SK-N-SH (cell line): ENCODE measurements at regions not wholly inside any gene's neighbourhood (a gene's known extent, or its start where the extent isn't known, plus 50 kb on each side); places are given as distances from the start of the nearest gene placed in this dataset.

Experiments used
- CTCF ChIP-seq: fragments of 200-600 bp; sonication (generic); IDR thresholded peaks from 2 replicates; pipeline ENCODE4 v1.6.1; 2017; ENCODE audit warnings: antibody characterized with exemption, mild to moderate bottlenecking, moderate library complexity
- EP300 ChIP-seq, 2 experiments: IDR thresholded peaks; 2 replicates each; pipeline versions ENCODE4 v1.4.0 to v1.6.1; 2012; ENCODE audit warnings: borderline replicate concordance in 1 of 2, low read depth in 1 of 2, low read length in 1 of 2
- EZH2phosphoT487 ChIP-seq: fragments of 200-600 bp; sonication (generic); IDR thresholded peaks from 2 replicates; pipeline ENCODE4 v1.6.1; 2017; ENCODE audit warnings: low read depth, mixed run types, mild to moderate bottlenecking, antibody characterized with exemption, moderate library complexity, borderline replicate concordance
- GABPA ChIP-seq: IDR thresholded peaks from 2 replicates; pipeline ENCODE4 v1.4.0; 2012; ENCODE audit warnings: low read depth, mild to moderate bottlenecking
- MAX ChIP-seq: IDR thresholded peaks from 2 replicates; pipeline ENCODE4 v1.4.0; 2012; ENCODE audit warnings: low read depth
- MEF2A ChIP-seq: IDR thresholded peaks from 2 replicates; pipeline ENCODE4 v1.4.0; 2012; ENCODE audit warnings: low read depth, borderline replicate concordance
- NRF1 ChIP-seq: IDR thresholded peaks from 2 replicates; pipeline ENCODE4 v1.6.1; 2012; ENCODE audit warnings: low read depth, mild to moderate bottlenecking, low read length
- POLR2AphosphoS5 ChIP-seq: IDR thresholded peaks from 2 replicates; pipeline ENCODE4 v1.6.1; 2012; ENCODE audit warnings: low read depth, low read length
- RAD21 ChIP-seq: IDR thresholded peaks from 2 replicates; pipeline ENCODE4 v1.6.1; 2012; ENCODE audit warnings: mild to moderate bottlenecking, low read length
- RCOR1 ChIP-seq: fragments of 150-350 bp; IDR thresholded peaks from 2 replicates; pipeline ENCODE4 v1.6.1; 2017; ENCODE audit warnings: antibody characterized with exemption, low read length
- SMC3 ChIP-seq: IDR thresholded peaks from 2 replicates; pipeline ENCODE4 v1.6.1; 2012; ENCODE audit warnings: low read depth, low read length, improper control_type of control experiment
- TAF1 ChIP-seq: IDR thresholded peaks from 2 replicates; pipeline ENCODE4 v1.6.1; 2012; ENCODE audit warnings: low read depth, mild to moderate bottlenecking, low read length, moderate library complexity, borderline replicate concordance
- TF ChIP-seq, protein P1 (sequence below): fragments of 150-350 bp; IDR thresholded peaks from 2 replicates; pipeline ENCODE4 v1.6.1; 2017; ENCODE audit warnings: antibody characterized with exemption, low read length, low read depth, borderline replicate concordance

DNA sequence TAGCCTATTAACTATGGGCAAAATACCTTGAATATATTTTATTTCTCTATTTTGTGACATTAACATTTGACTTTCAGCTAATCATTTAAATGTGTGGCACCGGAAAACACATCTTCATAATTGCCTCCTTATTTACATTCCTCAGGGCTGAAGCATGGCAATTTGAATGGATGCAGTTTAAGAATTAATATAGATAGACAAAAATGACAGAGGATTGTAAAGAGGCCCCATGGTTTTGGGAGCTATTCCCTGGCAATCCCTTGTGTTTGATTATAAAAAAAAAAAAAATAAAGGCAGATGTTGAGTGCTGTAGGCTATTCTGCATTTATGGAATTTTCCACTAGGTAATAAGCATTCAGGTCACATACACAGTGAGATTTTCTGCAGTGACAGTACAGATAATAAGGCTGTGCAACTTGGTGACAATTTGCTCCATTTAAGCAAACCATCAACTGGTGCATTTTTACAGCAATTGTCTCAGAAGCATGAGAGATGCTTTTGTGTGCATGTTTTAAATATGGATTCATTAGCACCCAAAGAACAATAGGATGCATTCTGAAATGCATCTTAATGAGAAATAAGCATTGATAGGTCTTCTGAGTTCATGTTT is 123.2 kb upstream of the SLC38A4 start:
- TF ChIP-seq MAX, result no peak
- TF ChIP-seq NRF1, result no peak
- no peak for TF ChIP-seq CTCF
- TF ChIP-seq RCOR1, result no peak
- TF ChIP-seq POLR2AphosphoS5, result no peak
- TF ChIP-seq MEF2A, result no peak
- no peak for TF ChIP-seq EP300 (IDR thresholded peaks at IDR 0.05; ENCODE audit: borderline replicate concordance in 1 of 2, low read depth in 1 of 2, low read length in 1 of 2)
- no peak for TF ChIP-seq RAD21
- TF ChIP-seq SMC3, result no peak
- TF ChIP-seq, protein P1, sequence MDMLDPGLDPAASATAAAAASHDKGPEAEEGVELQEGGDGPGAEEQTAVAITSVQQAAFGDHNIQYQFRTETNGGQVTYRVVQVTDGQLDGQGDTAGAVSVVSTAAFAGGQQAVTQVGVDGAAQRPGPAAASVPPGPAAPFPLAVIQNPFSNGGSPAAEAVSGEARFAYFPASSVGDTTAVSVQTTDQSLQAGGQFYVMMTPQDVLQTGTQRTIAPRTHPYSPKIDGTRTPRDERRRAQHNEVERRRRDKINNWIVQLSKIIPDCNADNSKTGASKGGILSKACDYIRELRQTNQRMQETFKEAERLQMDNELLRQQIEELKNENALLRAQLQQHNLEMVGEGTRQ, result no peak
- TF ChIP-seq GABPA, result no peak
- no peak for TF ChIP-seq TAF1
- no peak for TF ChIP-seq EZH2phosphoT487
